Liver (tissue), 2 donors: ENCODE measurements at regions not wholly inside any gene's neighbourhood (a gene's known extent, or its start where the extent isn't known, plus 50 kb on each side); places are given as distances from the start of the nearest gene placed in this dataset.

Experiments
- CTCF ChIP-seq: fragments of 150-350 bp; IDR thresholded peaks from 2 replicates; pipeline ENCODE4 v1.5.1; 2017; ENCODE audit warnings: improper control_type of control experiment, low read depth, low read length; ENCODE audit not compliant: missing input control
- TF ChIP-seq, protein P1 (sequence below): IDR thresholded peaks from 2 replicates; pipeline ENCODE4 v1.6.1; 2016; ENCODE audit warnings: antibody characterized with exemption, mild to moderate bottlenecking
- donor health status: healthy.

DNA sequence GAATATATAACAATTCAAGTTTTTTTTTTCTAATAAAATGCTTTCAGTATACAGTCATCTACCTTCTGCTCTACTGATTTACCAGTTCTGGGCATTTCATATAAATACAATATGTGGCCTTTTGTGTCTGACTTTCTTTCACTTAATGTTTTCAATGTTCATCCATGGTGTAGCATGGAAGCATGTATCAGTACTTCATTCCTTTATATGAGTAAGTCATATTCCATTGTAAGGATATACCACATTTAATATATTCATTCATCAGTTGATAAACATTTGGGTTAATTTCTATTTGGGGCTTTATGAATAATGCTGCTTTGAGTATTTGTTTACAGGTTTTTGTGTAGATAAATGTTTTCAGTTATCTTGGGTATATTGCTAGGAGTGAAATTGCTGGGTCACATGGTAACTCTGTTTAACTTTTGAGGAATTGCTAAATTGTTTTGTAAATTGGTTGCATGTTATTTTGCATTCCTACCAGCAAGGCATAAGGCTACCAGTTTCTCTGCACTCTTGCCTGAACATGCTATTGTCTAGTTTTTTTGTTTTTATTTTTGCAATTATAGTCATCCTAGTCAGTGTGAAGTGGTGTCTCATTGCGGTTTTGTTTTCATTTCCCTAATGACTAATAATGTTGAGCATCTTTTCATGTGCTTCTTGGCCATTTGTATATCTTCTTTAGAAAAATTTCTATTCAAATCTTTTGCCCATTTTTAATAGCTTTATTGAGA lies 206.1 kb downstream of the TM2D1 start:
- TF ChIP-seq CTCF, result no peak
- TF ChIP-seq, protein P1, sequence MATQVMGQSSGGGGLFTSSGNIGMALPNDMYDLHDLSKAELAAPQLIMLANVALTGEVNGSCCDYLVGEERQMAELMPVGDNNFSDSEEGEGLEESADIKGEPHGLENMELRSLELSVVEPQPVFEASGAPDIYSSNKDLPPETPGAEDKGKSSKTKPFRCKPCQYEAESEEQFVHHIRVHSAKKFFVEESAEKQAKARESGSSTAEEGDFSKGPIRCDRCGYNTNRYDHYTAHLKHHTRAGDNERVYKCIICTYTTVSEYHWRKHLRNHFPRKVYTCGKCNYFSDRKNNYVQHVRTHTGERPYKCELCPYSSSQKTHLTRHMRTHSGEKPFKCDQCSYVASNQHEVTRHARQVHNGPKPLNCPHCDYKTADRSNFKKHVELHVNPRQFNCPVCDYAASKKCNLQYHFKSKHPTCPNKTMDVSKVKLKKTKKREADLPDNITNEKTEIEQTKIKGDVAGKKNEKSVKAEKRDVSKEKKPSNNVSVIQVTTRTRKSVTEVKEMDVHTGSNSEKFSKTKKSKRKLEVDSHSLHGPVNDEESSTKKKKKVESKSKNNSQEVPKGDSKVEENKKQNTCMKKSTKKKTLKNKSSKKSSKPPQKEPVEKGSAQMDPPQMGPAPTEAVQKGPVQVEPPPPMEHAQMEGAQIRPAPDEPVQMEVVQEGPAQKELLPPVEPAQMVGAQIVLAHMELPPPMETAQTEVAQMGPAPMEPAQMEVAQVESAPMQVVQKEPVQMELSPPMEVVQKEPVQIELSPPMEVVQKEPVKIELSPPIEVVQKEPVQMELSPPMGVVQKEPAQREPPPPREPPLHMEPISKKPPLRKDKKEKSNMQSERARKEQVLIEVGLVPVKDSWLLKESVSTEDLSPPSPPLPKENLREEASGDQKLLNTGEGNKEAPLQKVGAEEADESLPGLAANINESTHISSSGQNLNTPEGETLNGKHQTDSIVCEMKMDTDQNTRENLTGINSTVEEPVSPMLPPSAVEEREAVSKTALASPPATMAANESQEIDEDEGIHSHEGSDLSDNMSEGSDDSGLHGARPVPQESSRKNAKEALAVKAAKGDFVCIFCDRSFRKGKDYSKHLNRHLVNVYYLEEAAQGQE, result no peak
